ENCODE measurements at regions not wholly inside any gene's neighbourhood (a gene's known extent, or its start where the extent isn't known, plus 50 kb on each side); places are given as distances from the start of the nearest gene placed in this dataset.
"Not testable (repeated sequence)": the region's sequence is repeated elsewhere in the genome, so short reads cannot be mapped to it uniquely, and the experiment has no call there.

DNA sequence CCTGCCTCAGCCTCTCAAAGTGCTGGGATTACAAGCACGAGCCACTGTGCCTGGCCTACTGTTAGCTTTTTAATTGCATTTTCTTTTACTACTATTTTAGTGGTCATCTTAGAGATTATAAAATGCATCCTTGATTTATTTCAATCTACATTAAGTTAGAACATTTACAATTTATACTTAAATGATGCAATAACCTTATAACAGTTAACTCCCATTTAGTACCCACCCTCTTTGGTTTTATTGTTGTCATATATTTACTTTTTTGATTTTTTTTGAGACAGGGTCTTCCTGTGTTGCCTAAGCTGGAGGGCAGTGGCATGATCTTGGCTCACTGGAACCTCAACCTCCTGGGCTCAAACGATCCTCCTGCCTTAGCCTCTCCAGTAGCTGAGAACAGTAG lies 77.3 kb downstream of the PPCDC start:
- peaks cover 22% of the 10 kb centered on the region for H3K27me3 Mint-ChIP-seq
- no peak overlapping the region for H3K27ac Mint-ChIP-seq
- H3K9me3 Mint-ChIP-seq, result peaks cover 0 to 5% (median 0%) of the 10 kb centered on the region in 3 donors
- H3K4me1 Mint-ChIP-seq, result peaks cover 12 to 18% (median 13%) of the 10 kb centered on the region in 3 donors
- no peak overlapping the region for H3K4me3 Mint-ChIP-seq
- H3K36me3 Mint-ChIP-seq, result no peaks in the 10 kb centered on the region

DNA sequence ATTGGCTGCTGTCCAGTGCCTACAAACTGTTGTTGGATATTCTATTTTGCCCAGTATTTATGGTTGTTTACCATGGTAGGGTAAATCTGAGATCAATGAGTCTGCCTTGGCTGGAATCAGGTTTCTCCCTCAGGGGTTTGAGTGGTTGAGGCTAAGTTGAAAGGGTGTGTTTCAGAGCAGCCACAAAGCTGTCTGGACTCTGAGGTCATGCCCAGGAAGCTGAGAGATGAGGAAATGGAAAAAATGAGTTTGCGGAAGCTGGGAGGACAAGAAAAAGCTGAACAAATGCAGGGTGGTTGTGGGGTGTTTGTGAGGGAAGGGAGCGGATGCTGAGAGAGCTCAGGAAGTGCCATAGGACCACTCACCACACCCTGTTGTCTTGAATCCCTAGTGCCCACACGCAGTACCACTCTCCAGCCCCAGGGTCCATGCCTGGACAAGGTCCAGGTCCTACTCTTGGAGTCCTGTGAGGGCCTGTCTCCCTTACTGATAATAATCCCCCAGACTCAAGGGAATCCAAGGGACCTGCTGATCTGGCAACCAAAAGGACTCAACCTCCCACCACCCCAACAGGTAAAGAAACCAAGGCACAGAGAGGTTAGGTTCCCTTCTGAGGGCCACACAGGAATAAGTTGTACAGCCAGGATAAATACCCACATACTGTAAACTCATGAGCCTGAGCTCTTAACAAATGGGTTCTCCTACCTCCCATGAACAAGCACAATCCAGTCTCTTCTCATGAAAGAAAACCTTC lies 81.6 kb downstream of the PPCDC start:
- Mint-ChIP-seq H3K4me1 (peaks cover 13 to 24% (median 24%) of the 10 kb centered on the region in 3 donors), H3K27me3 (peaks cover 10% of the 10 kb centered on the region), H3K27ac (peak overlapping the region in 1 of 3 donors; percentile 59), H3K36me3 (no peaks in the 10 kb centered on the region), H3K9me3 (no peaks in the 10 kb centered on the region), H3K4me3 (peak overlapping the region in 2 of 4 donors; percentile 19 to 56)

DNA sequence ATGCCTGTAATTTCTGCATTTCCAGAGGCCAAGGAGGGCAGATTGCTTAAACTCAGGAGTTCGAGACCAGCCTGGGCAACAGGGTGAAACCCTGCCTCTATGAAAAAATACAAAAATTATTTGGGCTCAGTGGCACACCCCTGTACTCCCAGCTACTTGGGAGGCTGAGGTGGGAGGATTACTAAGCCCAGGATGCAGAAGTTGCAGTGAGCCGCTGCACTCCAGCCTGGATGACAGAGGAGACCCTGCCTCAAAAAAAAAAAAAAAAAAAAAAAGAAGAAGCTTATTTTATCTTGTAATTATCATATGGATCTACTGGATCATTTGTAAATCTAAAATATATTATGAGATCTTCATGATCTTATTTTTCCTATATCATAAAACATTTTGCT lies 84.1 kb downstream of the PPCDC start:
- Mint-ChIP-seq H3K9me3 (no peaks in the 10 kb centered on the region), H3K27me3 (peaks cover 4% of the 10 kb centered on the region), H3K4me1 (peaks cover 17 to 35% (median 31%) of the 10 kb centered on the region in 3 donors), H3K36me3 (no peaks in the 10 kb centered on the region), H3K27ac (peak overlapping the region in 2 of 3 donors; percentile 1 to 63), H3K4me3 (peak overlapping the region in 1 of 4 donors; percentile 42)

DNA sequence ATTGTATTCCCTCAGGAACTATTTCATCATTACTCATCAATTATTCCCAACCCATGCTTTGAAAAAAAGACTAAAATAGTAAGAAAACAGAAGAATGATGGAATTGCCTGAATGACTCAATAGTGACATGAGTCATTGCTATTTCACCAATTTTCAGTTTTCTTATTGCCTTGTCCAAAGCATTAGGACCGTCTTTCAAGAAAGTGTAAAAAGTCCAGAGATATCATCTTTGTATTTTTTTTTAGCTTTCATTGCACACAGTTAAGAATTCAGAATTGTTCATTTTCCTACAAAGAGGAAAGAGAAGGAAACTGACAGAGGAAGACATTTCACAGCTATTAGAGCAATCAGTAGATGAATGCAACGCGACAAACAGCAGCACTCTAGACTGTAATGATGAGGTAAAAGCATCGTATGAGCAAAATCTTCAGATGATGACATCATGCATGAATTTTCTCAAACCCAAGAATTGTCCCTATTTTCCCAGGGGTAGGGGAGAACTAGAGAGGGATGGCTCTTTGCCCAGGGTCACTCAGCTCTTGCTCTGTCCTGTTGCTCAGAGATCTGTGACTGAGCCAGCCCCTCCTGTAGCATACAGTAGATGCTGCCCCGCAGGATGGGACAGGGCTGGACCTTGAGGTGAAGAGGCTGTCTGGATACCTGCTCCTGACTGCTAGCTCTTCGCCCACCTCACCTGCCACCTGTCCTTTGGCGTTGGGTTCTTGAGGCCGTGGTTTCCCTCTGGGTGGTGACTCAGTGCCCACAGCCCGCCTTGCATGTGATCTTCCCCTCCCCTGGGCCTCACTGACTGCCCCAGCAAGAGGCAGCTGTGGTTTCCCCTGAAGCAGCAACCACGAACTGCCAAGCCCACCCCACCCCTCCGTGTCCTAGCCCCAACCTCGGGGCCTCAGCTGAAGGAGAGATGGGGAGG lies 84.8 kb downstream of the PPCDC start:
- H3K9me3 Mint-ChIP-seq, result peaks cover 0 to 6% (median 5%) of the 10 kb centered on the region in 3 donors
- peaks cover 23 to 42% (median 35%) of the 10 kb centered on the region in 3 donors for H3K4me1 Mint-ChIP-seq
- peak overlapping the region in 1 of 4 donors; percentile 42 for H3K4me3 Mint-ChIP-seq
- no peaks in the 10 kb centered on the region for H3K36me3 Mint-ChIP-seq
- peaks cover 4% of the 10 kb centered on the region for H3K27me3 Mint-ChIP-seq
- H3K27ac Mint-ChIP-seq, result peak overlapping the region in 2 of 3 donors; percentile 63 to 67

DNA sequence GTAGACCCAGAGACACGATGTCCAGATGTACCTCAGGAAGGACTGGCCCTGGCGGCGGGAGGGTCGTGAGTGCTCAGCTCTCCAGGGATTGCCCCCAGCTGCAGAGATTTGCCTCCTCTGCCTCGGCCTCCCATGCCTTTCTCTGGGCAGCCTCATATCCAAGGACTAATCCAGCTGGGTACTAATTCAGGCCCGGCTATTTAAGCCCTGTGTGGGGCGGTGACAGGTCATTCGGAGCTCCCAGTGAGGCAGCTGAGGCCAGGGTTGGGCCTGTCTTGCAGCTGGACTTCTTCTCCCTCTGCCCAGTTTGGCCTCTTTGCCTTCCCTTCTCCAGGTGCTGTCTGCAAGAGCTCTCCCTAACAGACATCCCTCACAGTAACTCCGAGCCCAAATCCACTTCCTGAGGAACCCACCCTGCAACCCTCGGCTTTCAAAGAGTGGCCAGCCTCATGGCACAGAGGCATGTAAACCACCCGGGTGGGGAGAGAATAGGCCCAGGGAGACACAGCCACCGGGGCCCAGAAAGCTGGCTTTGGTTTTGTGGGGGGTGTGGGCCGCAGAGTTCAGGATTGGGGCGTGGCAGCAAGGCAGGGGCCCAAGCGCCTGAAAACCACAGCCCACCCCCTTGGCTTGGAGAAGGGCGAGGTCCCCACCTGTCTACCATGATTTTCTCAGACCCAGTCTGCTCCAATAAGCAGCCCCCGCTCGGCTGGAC lies 85.8 kb downstream of the PPCDC start:
- H3K4me1 Mint-ChIP-seq, result peaks cover 22 to 45% (median 34%) of the 10 kb centered on the region in 3 donors
- H3K4me3 Mint-ChIP-seq, result peak overlapping the region in 2 of 4 donors; percentile 55 to 75
- peaks cover 4% of the 10 kb centered on the region for H3K27me3 Mint-ChIP-seq
- peaks cover 2% of the 10 kb centered on the region for H3K36me3 Mint-ChIP-seq
- H3K9me3 Mint-ChIP-seq, result peaks cover 0 to 12% (median 5%) of the 10 kb centered on the region in 3 donors
- H3K27ac Mint-ChIP-seq, result peak overlapping the region in 1 of 3 donors; percentile 67

DNA sequence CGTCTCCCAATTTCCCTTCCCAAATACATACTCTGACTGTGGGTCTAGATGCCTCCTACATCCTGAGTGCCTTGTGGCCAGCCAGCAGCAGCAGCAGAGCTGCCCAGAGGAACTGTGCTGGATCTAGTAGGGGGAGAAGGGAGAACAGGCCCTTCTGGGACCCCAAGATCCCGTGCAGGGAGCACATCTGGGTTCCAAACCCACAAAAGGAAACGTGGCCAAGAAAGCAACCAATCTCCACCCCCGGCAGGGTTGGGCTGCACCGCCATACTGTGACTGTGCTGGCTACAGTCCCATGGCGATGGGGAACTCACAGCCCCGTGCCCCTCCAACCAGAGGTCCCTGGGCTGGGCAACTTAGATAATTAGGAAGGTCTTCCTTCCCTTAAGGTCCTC lies 86.3 kb downstream of the PPCDC start:
- H3K27me3 Mint-ChIP-seq, result peaks cover 4% of the 10 kb centered on the region
- H3K4me1 Mint-ChIP-seq, result peaks cover 22 to 46% (median 33%) of the 10 kb centered on the region in 3 donors
- peaks cover 2 to 13% (median 5%) of the 10 kb centered on the region in 3 donors for H3K9me3 Mint-ChIP-seq
- peak overlapping the region in 1 of 3 donors; percentile 50 for H3K27ac Mint-ChIP-seq
- H3K4me3 Mint-ChIP-seq, result peak overlapping the region in 2 of 4 donors; percentile 24 to 58
- H3K36me3 Mint-ChIP-seq, result peaks cover 2% of the 10 kb centered on the region

DNA sequence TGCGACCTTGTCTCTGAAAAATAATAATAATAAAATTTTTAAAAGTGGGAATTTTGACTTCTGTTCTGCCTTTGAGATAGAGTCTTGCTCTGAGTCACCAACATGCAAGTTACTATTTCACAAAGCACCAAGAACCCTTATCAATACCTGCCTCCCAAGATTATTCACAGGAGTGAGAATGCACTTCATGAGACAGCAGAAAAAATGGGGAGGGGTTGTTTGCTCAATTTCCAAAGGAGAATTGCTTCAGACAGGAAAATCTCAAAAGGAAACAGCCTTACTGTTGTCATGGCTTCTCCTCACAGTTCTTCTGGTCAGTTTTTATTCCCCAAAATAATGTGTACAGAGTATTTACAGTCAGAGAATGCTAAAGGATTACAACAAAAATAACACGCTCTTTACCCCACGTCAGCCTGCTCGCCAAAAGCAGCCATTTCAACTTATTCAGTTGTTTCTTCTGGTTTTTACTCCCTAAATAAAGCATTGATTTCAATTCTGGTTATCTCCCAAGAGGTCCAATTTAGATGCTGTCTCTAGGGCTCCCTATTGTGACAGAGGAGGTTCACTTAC lies 89.0 kb downstream of the PPCDC start:
- Mint-ChIP-seq H3K27me3 (peaks cover 4% of the 10 kb centered on the region), H3K36me3 (peaks cover 2% of the 10 kb centered on the region), H3K4me3 (peak overlapping the region in 2 of 4 donors; percentile 26 to 73), H3K4me1 (peaks cover 20 to 40% (median 29%) of the 10 kb centered on the region in 3 donors), H3K9me3 (peaks cover 4 to 22% (median 7%) of the 10 kb centered on the region in 3 donors), H3K27ac (peak overlapping the region in 2 of 3 donors; percentile 0 to 55)

DNA sequence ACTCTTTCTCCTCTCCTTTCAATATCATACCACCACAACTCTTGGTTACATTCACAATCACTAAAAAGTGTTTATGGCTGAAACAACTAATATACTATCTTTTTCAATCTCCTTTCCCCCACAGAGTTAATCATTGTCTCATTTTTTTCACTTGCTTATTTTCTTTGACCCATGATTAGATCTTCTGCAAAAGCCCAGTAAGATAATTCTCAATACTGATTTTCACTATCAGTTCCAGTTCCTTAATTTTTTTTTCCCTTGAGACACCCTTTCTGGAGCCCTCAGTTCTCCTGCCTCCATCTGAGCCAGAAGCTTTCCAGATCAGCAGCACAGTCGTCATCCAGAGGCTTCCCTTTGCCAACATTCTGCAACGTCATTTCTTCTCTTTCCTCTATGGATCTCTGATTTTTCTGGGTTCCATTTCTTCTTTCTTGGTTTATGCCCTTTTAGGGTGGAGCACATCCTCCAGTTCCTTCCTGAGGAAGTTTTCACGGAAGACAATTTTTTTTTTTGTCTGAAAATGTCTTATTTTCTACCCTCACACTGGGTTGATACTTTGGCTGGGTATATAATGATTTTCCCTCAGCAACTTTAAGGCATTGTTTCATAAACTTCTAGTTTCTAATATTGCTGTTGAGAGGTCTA lies 88.7 kb upstream of the C15orf39 start:
- peaks cover 6% of the 10 kb centered on the region for H3K36me3 Mint-ChIP-seq
- peak overlapping the region; percentile 0 to 83 (median 55) for H3K27ac Mint-ChIP-seq
- H3K27me3 Mint-ChIP-seq, result peaks cover 4% of the 10 kb centered on the region
- H3K9me3 Mint-ChIP-seq, result peaks cover 4 to 22% (median 7%) of the 10 kb centered on the region in 3 donors
- peak overlapping the region in 3 of 4 donors; percentile 26 to 88 (median 73) for H3K4me3 Mint-ChIP-seq
- peaks cover 20 to 37% (median 26%) of the 10 kb centered on the region in 3 donors for H3K4me1 Mint-ChIP-seq

DNA sequence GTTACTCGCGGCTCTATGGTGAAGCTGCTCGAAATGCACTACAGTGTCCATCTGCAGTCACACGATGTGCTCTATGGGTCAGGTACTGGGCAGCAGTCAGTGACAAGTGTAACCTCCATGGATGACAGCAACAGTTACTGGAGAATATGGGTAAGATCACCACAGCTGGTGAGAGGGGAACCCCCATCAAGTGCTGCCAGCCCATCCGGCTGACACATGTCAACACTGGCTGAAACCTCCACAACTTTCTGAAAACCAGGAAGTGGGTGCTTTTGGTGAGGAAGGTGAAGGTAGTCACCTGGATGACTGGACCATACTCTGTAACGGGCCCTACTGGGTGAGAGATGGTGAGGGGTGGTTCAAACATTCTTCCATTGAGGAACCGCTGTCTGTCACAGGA lies 87.4 kb upstream of the C15orf39 start:
- Mint-ChIP-seq H3K4me3 (peak overlapping the region in 1 of 4 donors; percentile 88), H3K27me3 (no peaks in the 10 kb centered on the region), H3K36me3 (peaks cover 7% of the 10 kb centered on the region), H3K4me1 (peaks cover 12 to 26% (median 17%) of the 10 kb centered on the region in 3 donors), H3K9me3 (peaks cover 4 to 22% (median 7%) of the 10 kb centered on the region in 3 donors), H3K27ac (no peak overlapping the region)

DNA sequence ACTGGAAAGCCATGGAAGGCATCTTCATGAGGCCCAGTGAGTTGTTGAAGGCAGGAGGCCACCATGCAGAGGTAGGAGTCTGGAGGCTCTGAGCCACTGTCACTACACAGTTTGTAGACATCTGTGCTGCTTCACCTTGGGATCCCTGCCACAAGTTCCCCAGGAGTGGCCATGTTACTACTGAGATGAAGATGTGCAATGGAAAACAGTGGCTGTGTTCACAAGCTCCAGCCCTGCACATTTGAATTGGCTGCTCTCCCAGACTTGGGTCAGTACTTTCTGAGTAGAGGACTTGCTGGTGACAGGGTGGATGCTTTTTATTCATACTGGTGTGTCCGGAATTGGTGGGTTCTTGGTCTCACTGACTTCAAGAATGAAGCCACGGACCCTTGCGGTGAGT lies 86.9 kb upstream of the C15orf39 start:
- H3K4me1 Mint-ChIP-seq, result peaks cover 12 to 23% (median 17%) of the 10 kb centered on the region in 3 donors
- H3K4me3 Mint-ChIP-seq, result peak overlapping the region in 1 of 4 donors; percentile 34
- peaks cover 4 to 22% (median 7%) of the 10 kb centered on the region in 3 donors for H3K9me3 Mint-ChIP-seq

DNA sequence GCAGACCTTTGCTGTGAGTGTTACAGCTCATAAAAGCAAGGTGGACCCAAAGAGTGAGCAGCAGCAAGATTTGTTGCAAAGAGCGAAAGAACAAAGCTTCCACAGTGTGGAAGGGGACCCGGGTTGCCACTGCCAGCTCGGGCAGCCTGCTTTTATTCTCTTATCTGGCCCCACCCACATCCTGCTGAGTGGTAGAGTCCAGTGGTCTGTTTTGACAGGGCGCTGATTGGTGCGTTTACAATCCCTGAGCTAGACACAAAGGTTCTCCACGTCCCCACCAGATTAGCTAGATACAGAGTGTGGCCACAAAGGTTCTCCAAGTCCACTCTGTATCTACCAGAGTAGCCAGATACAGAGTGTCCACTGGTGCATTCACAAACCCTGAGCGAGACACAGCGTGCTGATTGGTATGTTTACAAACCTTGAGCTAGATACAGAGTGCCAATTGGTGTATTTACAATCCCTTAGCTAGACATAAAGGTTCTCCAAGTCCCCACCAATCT lies 86.2 kb upstream of the C15orf39 start:
- H3K4me3 Mint-ChIP-seq, result peak overlapping the region in 1 of 4 donors; percentile 34
- peaks cover 12 to 21% (median 17%) of the 10 kb centered on the region in 3 donors for H3K4me1 Mint-ChIP-seq
- not testable (repeated sequence) for H3K27me3 Mint-ChIP-seq, H3K36me3 Mint-ChIP-seq
- H3K27ac Mint-ChIP-seq, result peak overlapping the region in 1 of 3 donors; percentile 92
- peaks cover 4 to 22% (median 7%) of the 10 kb centered on the region in 3 donors for H3K9me3 Mint-ChIP-seq

More for the DNA sequence above, 86.9 kb upstream of the C15orf39 start:
- Mint-ChIP-seq H3K27ac (peak overlapping the region in 1 of 3 donors; percentile 92), H3K36me3 (peaks cover 7% of the 10 kb centered on the region), H3K27me3 (no peaks in the 10 kb centered on the region)

DNA sequence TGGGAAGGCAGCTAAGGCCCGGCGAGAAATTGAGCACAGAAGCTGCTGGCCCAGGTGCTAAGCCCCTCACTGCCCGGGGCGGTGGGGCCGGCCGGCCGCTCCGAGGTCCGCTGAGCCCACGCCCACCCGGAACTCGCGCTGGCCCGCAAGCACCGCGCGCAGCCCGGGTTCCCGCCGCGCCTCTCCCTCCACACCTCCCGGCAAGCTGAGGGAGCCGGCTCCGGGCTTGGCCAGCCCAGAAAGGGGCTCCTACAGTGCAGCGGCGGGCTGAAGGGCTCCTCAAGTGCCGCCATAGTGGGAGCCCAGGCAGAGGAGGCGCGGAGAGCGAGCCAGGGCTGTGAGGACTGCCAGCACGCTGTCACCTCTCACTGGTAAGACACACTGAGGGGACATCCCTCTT lies 85.5 kb upstream of the C15orf39 start:
- not testable (repeated sequence) for H3K4me3 Mint-ChIP-seq, H3K36me3 Mint-ChIP-seq, H3K27me3 Mint-ChIP-seq, H3K27ac Mint-ChIP-seq
- Mint-ChIP-seq H3K4me1 (peaks cover 11 to 17% (median 12%) of the 10 kb centered on the region in 3 donors), H3K9me3 (peaks cover 4 to 22% (median 7%) of the 10 kb centered on the region in 3 donors)

DNA sequence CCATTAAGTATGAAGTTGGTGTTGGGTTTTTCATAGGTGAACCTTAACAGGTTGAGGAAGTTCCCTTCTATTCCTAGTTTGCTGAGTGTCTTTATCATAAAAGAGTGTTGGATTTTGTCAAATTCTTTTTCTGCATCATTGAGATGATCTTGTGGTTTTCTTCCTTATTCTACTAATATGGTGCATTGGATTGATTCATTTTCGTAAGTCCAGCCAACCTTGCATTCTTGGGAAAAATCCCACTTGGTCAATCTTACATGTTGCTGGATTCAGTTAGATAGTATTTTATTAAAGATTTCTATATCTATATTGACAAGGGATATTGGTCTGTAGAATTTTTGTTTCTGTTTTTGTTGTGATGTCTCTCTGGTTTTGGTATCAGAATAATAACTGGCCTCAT lies 83.7 kb upstream of the C15orf39 start:
- peaks cover 4 to 7% (median 5%) of the 10 kb centered on the region in 3 donors for H3K4me1 Mint-ChIP-seq
- no peak overlapping the region for H3K4me3 Mint-ChIP-seq
- no peaks in the 10 kb centered on the region for H3K27me3 Mint-ChIP-seq

More for the DNA sequence above, 83.7 kb upstream of the C15orf39 start:
- peaks cover 4 to 17% (median 4%) of the 10 kb centered on the region in 3 donors for H3K9me3 Mint-ChIP-seq
- H3K27ac Mint-ChIP-seq, result no peak overlapping the region
- H3K36me3 Mint-ChIP-seq, result peaks cover 7% of the 10 kb centered on the region

Data from IgD-negative memory B cell (primary cell).